ENCODE measurements at regions not wholly inside any gene's neighbourhood (a gene's known extent, or its start where the extent isn't known, plus 50 kb on each side); places are given as distances from the start of the nearest gene placed in this dataset.

GRCh38 chr2:189933041-189933440, 129.5 kb downstream of the MSTN start:
- H3K36me3 ChIP-seq (replicated peaks; ENCODE audit: insufficient read depth, low read length) = no peaks in the 10 kb centered on the region
- H3K9me2 ChIP-seq (replicated peaks; ENCODE audit: insufficient read depth, low read length) = no peaks in the 10 kb centered on the region
- H3K9ac ChIP-seq (ENCODE audit: low read length) = no peak overlapping the region
- no peaks in the 10 kb centered on the region for H4K20me1 ChIP-seq (ENCODE audit: insufficient read depth, low read length)
- H3K79me2 ChIP-seq (ENCODE audit: low read length) = no peaks in the 10 kb centered on the region
- no peaks in the 10 kb centered on the region for H3F3A ChIP-seq (ENCODE audit: insufficient read depth, low read length)
- H3K4me2 ChIP-seq (ENCODE audit: low read depth, low read length) = peak overlapping the region; percentile 37
- H2AFZ ChIP-seq (ENCODE audit: low read length) = no peak overlapping the region
- peaks cover 19% of the 10 kb centered on the region for H3K4me1 ChIP-seq (ENCODE audit: low read length)
- peak overlapping the region; percentile 28; the same call in 1 of the 2 replicates for H3K27ac ChIP-seq (ENCODE audit: low read length)
- peak; percentile 68 for DNase-seq
- TF ChIP-seq, protein P1, sequence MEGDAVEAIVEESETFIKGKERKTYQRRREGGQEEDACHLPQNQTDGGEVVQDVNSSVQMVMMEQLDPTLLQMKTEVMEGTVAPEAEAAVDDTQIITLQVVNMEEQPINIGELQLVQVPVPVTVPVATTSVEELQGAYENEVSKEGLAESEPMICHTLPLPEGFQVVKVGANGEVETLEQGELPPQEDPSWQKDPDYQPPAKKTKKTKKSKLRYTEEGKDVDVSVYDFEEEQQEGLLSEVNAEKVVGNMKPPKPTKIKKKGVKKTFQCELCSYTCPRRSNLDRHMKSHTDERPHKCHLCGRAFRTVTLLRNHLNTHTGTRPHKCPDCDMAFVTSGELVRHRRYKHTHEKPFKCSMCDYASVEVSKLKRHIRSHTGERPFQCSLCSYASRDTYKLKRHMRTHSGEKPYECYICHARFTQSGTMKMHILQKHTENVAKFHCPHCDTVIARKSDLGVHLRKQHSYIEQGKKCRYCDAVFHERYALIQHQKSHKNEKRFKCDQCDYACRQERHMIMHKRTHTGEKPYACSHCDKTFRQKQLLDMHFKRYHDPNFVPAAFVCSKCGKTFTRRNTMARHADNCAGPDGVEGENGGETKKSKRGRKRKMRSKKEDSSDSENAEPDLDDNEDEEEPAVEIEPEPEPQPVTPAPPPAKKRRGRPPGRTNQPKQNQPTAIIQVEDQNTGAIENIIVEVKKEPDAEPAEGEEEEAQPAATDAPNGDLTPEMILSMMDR (IDR thresholded peaks at IDR 0.05; ENCODE audit: low read length) = no peak
- no peak for TF ChIP-seq EZH2phosphoT487 (IDR thresholded peaks at IDR 0.05; ENCODE audit: low read length)
- TF ChIP-seq EZH2 (optimal IDR thresholded peaks at IDR 0.05; ENCODE audit: low read depth, low read length) = no peak
- H3K9me3 ChIP-seq (replicated peaks; ENCODE audit: insufficient read depth, low read length) = no peaks in the 10 kb centered on the region
- no peak overlapping the region for H3K4me3 ChIP-seq (ENCODE audit: low read length)
- no peaks in the 10 kb centered on the region for H3K27me3 ChIP-seq (replicated peaks; ENCODE audit: insufficient read depth, low read length)

DNA sequence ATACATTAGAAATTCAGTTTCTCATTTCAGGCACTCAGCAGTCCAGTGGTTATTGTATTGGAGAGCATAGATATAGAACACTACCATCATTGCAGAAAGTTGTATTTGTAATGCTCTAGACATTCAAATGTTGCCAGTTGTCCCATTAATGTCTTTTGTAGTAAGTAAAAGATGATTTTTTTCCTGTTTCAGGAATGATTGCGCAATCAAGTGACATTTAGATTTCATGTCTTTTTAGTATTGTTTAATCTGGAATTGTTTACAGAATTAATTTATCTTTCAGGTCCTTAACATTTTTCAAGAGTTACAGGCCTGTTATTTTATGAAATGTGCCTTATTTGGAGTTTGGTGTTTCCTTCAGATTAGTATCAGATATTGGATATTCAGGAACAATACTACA, 134.7 kb downstream of the MSTN start:
- DNase-seq = no peak
- Histone ChIP-seq H4K20me1 (ENCODE audit: insufficient read depth, low read length) (no peaks in the 10 kb centered on the region), H3K27me3 (replicated peaks; ENCODE audit: insufficient read depth, low read length) (no peaks in the 10 kb centered on the region), H3K9ac (ENCODE audit: low read length) (no peak overlapping the region), H3K79me2 (ENCODE audit: low read length) (no peaks in the 10 kb centered on the region), H3K9me2 (replicated peaks; ENCODE audit: insufficient read depth, low read length) (no peaks in the 10 kb centered on the region), H3K4me2 (ENCODE audit: low read depth, low read length) (no peak overlapping the region), H3K4me1 (ENCODE audit: low read length) (peaks cover 6% of the 10 kb centered on the region), H3K36me3 (replicated peaks; ENCODE audit: insufficient read depth, low read length) (no peaks in the 10 kb centered on the region), H2AFZ (ENCODE audit: low read length) (no peak overlapping the region), H3K4me3 (ENCODE audit: low read length) (no peak overlapping the region), H3K9me3 (replicated peaks; ENCODE audit: insufficient read depth, low read length) (no peaks in the 10 kb centered on the region), H3K27ac (ENCODE audit: low read length) (no peak overlapping the region), H3F3A (ENCODE audit: insufficient read depth, low read length) (no peaks in the 10 kb centered on the region)
- no peak for TF ChIP-seq EZH2phosphoT487 (IDR thresholded peaks at IDR 0.05; ENCODE audit: low read length)
- TF ChIP-seq, protein P1 (IDR thresholded peaks at IDR 0.05; ENCODE audit: low read length) = no peak
- no peak for TF ChIP-seq EZH2 (optimal IDR thresholded peaks at IDR 0.05; ENCODE audit: low read depth, low read length)

All from MM.1S (cell line).